NCI-H2227 treated with DMSO at 0.1 percent for 48 hours (cell line): ENCODE measurements at regions not wholly inside any gene's neighbourhood (a gene's known extent, or its start where the extent isn't known, plus 50 kb on each side); places are given as distances from the start of the nearest gene placed in this dataset.

Experiments used
- DNase-seq: peaks from one replicate; lab custom pipeline; 2025; lab: John Stamatoyannopoulos, UW

GRCh38 chr6:156056085-156056484 is 600.4 kb upstream of the NOX3 start:
- no peak for DNase-seq

DNA sequence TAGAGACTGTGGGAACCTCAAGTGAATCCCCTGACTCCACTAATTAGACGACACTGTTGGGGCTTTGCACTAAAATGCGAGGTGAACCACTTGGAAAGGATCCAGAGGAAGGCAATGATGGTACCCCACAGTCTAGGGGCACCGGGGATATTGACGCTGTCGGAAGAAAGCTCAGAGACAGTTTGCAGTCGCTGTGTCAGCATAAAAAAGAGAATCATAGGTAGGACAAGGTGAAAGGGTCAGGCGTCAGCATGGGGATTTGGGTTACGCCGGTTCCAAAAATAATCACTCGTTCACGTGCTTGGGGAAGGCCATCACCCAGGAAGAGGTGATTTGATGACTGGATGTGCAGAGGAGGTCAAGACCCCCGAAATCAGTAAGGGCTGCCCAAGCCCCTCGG is 598.0 kb upstream of the NOX3 start:
- no peak for DNase-seq

GRCh38 chr6:156046841-156047449 is 591.3 kb upstream of the NOX3 start:
- DNase-seq, result no peak

DNA sequence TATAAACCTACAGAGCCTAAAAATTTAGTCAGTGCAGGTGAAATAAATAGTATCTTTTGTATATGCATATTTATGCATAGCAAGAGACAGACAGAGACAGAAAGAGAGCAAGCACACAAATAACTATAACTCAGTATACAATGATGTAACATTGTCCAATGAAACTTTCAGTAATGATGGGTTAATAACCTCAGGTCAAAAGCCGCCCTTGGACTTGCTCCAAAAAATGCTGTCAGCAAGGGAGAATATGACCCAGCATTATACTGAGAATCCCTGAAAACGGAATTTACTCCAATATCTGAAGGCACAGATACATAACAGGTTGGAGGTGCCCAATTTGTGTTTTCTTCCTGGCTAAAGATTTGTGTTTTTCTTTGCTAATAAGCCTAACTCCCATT is 590.6 kb upstream of the NOX3 start:
- no peak for DNase-seq

- DNase-seq, result no peak
These were observed 590.0 kb upstream of the NOX3 start for GRCh38 chr6:156045401-156046267.

DNA sequence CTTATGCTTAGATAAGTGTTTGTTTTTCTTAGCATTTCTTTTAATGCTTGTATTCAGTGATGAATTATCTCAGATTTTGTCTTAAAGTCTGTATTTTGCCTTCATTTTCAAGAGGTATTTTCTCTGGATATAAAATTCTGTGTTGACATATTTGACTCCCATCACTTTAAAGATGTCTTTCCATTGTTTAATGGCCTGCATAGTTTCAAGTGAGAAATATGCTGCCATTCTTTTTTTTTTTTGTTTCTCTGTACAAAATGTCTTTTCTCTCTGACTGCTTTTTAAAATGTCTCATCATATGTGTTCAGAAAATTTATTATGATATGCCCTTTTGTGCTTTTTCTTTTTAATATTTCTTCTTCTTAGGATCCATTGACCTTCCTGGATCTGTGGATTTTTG is 578.0 kb upstream of the NOX3 start:
- DNase-seq, result no peak

GRCh38 chr6:156031516-156031915 is 575.9 kb upstream of the NOX3 start:
- DNase-seq, result no peak

DNA sequence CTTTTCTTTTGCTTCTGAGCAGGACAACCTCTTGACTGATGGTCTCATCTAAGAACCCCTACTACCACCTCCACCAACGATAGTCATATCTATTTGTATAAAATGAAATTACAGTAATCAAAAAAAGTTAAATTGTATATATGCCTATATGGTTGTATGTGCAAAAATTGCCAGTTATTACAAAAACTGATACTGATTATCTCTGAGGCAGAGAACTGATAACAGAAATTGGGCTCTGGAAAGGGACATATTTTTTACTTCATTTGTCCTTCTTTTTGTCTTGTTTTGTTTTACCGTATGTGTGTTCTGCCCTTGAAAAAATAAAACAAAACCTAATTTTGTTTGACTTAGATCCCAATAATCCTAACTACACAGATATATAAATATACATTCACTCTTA is 574.4 kb upstream of the NOX3 start:
- no peak for DNase-seq

- no peak for DNase-seq
These were observed 573.8 kb upstream of the NOX3 start for GRCh38 chr6:156029286-156029985.

DNA sequence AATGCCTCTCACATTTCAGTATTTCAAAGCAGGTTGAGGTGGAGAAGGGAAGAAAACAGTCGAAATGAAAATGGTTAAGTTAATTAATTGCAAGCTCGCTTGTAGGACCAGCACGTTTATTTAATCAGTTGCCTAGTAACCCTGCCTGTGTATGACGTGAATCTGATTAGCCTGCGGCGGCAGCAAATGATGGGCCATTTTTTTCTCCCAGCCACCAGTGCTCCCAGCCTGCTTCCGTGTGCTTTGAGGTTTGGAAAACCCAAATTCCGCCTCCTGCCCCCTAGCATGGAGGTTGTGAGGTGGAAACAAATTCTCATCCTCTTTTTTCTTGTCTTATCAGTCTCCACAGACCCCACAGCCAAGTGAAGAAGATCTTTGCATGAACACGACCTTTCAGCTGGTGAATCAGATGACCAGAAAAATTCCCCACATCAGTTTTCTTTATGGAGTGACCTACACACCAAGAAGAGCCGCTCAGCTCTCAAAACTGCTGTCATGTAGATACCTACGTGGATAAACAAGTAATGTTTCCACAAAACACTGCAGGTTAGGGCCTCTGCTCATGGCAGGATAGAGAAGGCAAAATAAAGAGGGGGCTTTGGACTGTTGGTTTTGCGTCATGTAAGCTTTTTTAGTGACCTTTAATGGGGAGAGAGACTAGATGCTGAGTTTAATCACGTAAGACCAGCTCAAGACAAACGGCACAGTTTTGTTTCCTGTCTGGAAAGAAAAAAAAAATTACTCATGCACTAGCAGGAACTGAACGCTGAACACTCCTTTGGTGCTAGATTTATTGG is 572.9 kb upstream of the NOX3 start:
- no peak for DNase-seq

- DNase-seq, result no peak
These were observed 571.6 kb upstream of the NOX3 start for GRCh38 chr6:156027248-156027626.

DNA sequence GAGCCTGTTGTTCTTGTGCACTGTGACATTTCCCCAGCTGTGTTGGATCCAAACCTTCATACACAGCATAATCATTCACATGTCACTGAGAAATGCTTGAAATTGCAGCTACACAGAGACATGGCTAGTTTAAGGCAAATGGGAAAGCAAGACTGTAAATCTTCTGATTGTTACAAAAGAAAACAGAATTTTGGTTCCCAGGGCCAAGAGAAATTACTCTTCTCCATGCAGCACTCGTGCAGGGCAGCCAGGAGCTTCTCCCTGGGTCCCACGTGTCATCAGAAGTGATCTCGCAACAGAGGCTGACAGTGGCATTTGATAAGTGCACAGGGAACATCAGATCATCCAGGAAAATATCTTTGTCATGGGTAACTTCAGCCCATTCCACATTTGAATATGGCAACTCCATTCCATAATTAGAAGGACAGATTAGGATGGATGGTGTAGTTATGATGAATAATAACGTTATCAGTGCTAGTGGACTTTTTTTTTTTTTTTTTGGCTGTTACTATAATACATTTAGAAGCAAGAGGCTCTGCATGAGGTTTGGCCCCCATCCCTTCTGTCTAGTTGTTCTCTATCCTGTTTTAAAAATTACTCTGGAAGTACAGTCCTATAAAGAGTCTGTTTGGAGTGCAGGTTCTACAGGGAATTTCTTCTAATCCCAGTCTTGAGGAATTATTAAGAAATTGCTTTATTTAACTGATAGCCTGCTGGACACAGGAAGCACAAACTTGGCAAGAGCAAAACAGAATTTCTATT is 571.0 kb upstream of the NOX3 start:
- DNase-seq, result no peak

GRCh38 chr6:156024339-156024738 is 568.7 kb upstream of the NOX3 start:
- DNase-seq, result no peak

DNA sequence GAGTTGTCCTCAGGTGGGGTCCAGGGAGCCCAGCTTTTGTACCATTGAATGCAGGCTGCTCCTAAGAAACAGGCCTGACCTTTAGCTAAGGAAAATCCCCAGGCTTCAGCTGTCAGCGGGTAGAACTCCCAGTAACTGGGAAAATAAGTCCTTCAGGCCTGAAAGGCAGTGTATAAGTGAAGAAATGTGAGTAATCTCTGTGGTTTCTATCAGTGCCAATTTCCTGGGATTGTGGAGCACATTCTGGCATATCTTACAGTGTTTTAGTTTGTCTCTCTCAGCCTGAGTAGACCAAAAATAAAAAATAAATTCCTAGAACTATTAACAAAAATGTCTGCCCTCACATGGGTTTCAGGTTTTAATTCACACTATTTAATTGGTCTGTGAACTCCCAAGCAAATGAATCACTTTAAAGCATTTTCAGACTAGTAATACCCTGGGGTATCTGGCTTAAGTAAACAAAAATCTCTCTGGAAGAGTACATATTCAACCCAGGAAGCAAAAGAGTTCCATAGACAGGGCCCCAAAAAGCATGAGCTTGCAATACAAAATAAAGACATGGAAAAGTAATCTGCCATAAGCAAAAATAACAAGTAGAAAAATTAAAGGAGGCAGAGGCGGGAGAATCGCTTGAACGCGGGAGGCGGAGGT is 566.2 kb upstream of the NOX3 start:
- no peak for DNase-seq

DNA sequence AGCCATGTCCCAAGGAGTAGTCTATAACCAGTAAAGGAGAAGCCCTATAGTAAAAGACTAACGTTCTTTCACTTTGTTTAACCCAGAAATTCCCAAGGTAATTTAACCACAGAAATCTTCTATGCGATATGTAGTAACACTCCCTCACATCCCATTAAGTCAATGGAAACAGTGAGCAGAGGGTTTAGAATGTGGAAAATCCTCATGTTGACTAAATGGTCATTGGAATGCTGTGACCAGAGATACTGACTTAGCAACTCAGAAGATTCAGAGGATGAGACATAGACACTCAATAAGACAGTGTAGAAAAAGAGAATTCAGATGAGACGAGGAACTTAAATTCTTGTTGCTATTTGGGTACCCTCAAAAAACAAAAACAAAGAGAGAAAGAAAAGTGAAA is 562.2 kb upstream of the NOX3 start:
- DNase-seq, result no peak

DNA sequence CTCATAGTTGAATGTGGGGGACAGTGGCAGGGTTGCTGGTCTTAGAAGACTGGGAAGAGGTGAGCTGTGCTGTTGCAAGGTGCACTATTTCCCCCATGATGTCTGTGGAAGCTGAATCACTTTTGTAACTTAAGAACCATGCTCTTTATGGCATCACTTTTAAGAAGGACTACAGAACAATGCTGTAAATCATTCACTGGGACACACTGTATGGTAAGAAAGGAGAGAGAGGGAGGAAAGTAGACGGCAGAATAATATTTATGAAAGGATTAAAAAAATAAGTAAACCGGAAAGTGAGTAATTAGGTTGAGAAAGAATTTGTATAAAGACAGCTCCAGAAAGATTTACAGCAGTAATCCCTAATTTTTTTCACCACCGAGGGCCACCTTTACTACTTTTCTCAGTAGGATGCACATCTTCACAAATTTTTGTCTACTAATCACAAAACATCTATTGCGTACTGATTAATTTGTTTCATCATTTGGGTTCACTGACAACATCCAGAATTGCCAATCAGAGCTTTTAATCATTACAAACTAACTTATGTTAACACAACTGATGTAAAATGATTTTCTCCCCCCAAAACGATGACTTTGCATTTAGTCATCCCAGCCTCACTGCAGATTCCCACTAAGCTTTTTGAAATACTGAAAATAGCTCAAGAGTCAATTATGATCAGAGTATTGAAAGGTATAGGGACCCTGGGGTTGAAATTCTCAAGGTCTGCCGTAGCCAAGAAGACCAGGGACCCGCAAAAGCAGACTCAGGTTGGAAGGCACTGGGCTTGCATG is 560.7 kb upstream of the NOX3 start:
- DNase-seq, result no peak

DNA sequence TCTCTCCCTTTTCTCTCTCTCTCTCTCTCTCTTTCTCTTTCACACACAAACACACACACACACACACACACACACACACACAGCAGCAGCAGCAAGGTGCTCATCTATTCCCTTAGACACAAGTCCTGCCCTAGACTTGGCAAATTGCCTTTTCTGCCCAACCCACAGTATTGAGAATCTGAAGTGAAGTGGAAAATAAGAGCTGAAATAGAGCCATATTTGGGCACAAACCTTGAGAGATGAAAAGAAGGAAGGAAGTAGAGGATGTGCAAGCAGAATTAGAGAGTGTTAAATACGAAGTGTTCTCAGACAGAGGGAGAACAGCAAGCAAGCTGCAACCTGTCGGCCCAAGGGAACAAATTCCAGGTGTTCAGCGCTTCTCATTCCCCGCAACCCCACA is 557.5 kb upstream of the NOX3 start:
- DNase-seq, result no peak

DNA sequence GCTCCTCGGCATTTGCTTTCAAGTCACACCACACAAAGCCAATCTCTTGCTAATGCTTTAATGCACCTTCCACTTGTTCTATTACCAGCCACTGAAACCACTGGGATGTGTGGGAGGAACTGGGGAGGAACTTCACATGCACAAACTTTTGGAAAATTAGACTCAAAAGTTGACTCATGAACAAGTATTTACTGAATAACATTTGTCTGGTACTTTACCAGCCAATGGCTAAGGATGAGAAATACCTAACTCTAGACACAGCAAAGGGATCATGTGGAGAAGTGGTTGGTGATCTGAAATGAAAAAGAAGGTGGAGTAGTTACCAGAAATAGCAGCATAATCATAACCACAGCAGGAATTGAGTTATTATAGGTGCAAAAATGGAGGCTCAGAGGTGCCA is 554.0 kb upstream of the NOX3 start:
- no peak for DNase-seq

DNA sequence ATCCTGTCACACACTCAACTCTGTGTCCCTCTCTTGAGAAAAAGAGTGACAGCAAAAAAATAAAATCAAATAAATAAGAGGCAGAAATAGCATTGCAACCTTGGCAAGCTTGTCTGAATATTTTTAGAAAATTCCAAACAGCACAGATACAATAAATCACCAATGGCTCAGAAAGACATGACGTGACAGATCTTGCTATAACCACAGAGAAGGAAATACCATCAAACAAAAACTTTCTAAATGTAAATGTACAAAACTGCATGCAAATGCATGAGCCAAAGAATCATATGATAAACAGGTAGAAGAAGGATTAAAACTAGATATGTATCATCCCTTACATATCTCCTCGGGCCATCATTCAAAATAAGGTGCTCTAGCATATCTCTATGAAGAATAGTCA is 549.2 kb upstream of the NOX3 start:
- no peak for DNase-seq

- no peak for DNase-seq
These were observed 540.5 kb upstream of the NOX3 start for GRCh38 chr6:155996151-155996550.
